GM12878 (cell line): ENCODE measurements at regions not wholly inside any gene's neighbourhood (a gene's known extent, or its start where the extent isn't known, plus 50 kb on each side); places are given as distances from the start of the nearest gene placed in this dataset.

ENCODE experiments used
- BCL3 ChIP-seq: IDR thresholded peaks from 2 replicates; pipeline ENCODE4 v1.6.1; 2011; ENCODE audit warnings: borderline replicate concordance, low read depth, mild to moderate bottlenecking, moderate library complexity, low read length; ENCODE audit not compliant: insufficient read depth, poor library complexity, severe bottlenecking
- CEBPZ ChIP-seq: fragments of 150-350 bp; IDR thresholded peaks from 2 replicates; pipeline ENCODE4 v1.6.1; 2016; ENCODE audit warnings: low read depth, low read length
- CUX1 ChIP-seq: IDR thresholded peaks from 2 replicates; pipeline ENCODE4 v1.6.1; 2012; ENCODE audit warnings: improper control_type of control experiment, low read depth, low read length; ENCODE audit not compliant: insufficient replicate concordance
- FOXM1 ChIP-seq: IDR thresholded peaks from 2 replicates; pipeline ENCODE4 v1.6.1; 2012; ENCODE audit warnings: low read depth, mild to moderate bottlenecking, inconsistent platforms, low read length, moderate library complexity
- IRF4 ChIP-seq: IDR thresholded peaks from 2 replicates; pipeline ENCODE4 v1.6.1; 2011; ENCODE audit warnings: low read depth, low read length
- JUNB ChIP-seq: IDR thresholded peaks from 2 replicates; pipeline ENCODE4 v1.6.1; 2016; ENCODE audit warnings: antibody characterized with exemption, mild to moderate bottlenecking
- MYC ChIP-seq: IDR thresholded peaks from 2 replicates; pipeline ENCODE4 v1.6.1; 2011; ENCODE audit warnings: mild to moderate bottlenecking, low read length, moderate library complexity, inconsistent platforms; ENCODE audit not compliant: insufficient read depth, insufficient replicate concordance, insufficient read length, severe bottlenecking
- NR2F1 ChIP-seq: fragments of 450-650 bp; conservative IDR thresholded peaks from 2 replicates; pipeline ENCODE4 v1.6.1; 2017; ENCODE audit warnings: mild to moderate bottlenecking
- PML ChIP-seq: IDR thresholded peaks from 2 replicates; pipeline ENCODE4 v1.6.1; 2012; ENCODE audit warnings: low read length, inconsistent platforms
- PRDM15 ChIP-seq: fragments of 450-650 bp; formaldehyde crosslinking; IDR thresholded peaks from 2 replicates; pipeline ENCODE4 v1.4.0; 2020; ENCODE audit warnings: mild to moderate bottlenecking, moderate library complexity
- TCF7 ChIP-seq: IDR thresholded peaks from 2 replicates; pipeline ENCODE4 v1.6.1; 2014; ENCODE audit warnings: antibody characterized with exemption, borderline replicate concordance
- USF2 ChIP-seq: IDR thresholded peaks from 2 replicates; pipeline ENCODE4 v1.6.1; 2011; ENCODE audit warnings: low read depth, low read length, improper control_type of control experiment, borderline replicate concordance
- ZNF384 ChIP-seq: IDR thresholded peaks from 2 replicates; pipeline ENCODE4 v1.6.1; 2012; ENCODE audit warnings: low read depth, mild to moderate bottlenecking, low read length, improper control_type of control experiment, borderline replicate concordance
- ZSCAN29 ChIP-seq: fragments of 450-650 bp; IDR thresholded peaks from 2 replicates; pipeline ENCODE4 v1.6.1; 2017; ENCODE audit warnings: mild to moderate bottlenecking, moderate library complexity

GRCh38 chr6:27693766-27694546, 218.2 kb downstream of the OR2B2 start (continued):
- TF ChIP-seq CUX1 (no peak), CEBPZ (no peak), IRF4 (no peak), PML (no peak), FOXM1 (no peak), ZNF384 (no peak), JUNB (peak; percentile 11; the same call in 1 of the 2 replicates), TCF7 (no peak), BCL3 (no peak), ZSCAN29 (no peak), NR2F1 (no peak), USF2 (no peak), MYC (no peak), PRDM15 (CRISPR knock-in tag) (no peak)
